ENCODE measurements at regions not wholly inside any gene's neighbourhood (a gene's known extent, or its start where the extent isn't known, plus 50 kb on each side); places are given as distances from the start of the nearest gene placed in this dataset.

- Histone ChIP-seq H2BK15ac (ENCODE audit: low read depth, low read length) (no peak overlapping the region), H3K56ac (ENCODE audit: extremely low read depth, insufficient read depth, low read length) (no peak overlapping the region), H3K36me3 (ENCODE audit: control insufficient read depth, insufficient read depth, low read length) (no peaks in the 10 kb centered on the region), H3K18ac (ENCODE audit: low read depth, low read length) (no peak overlapping the region), H2BK120ac (ENCODE audit: low read depth, low read length) (no peak overlapping the region), H3K27me3 (ENCODE audit: control insufficient read depth, insufficient read depth, low read length) (no peaks in the 10 kb centered on the region; the same call in 1 of the 2 replicates), H2BK20ac (ENCODE audit: low read depth, low read length) (no peak overlapping the region), H4K20me1 (ENCODE audit: insufficient read depth, low read length) (no peaks in the 10 kb centered on the region), H3K9me3 (ENCODE audit: control insufficient read depth, insufficient read depth, low read length) (no peaks in the 10 kb centered on the region), H3K27ac (ENCODE audit: insufficient read depth, low read length) (no peak overlapping the region), H3K4me3 (ENCODE audit: insufficient read depth, low read depth, low read length) (no peak overlapping the region), H3K23ac (ENCODE audit: low read depth, low read length) (no peak overlapping the region), H3K9ac (ENCODE audit: low read depth, low read length) (no peak overlapping the region), H2AFZ (replicated peaks; ENCODE audit: low read length, poor library complexity) (no peak overlapping the region), H3K14ac (replicated peaks; ENCODE audit: low read depth, low read length) (no peak overlapping the region), H4K8ac (ENCODE audit: low read depth in 2 of 2, low read length in 2 of 2) (no peak overlapping the region), H4K5ac (ENCODE audit: low read depth, low read length) (no peak overlapping the region), H3K4ac (ENCODE audit: low read depth, low read length) (no peak overlapping the region), H4K91ac (ENCODE audit: insufficient read depth, low read depth, low read length) (no peak overlapping the region), H3K9me1 (ENCODE audit: insufficient read depth, low read length) (no peaks in the 10 kb centered on the region), H3K79me1 (ENCODE audit: low read depth in 1 of 2, low read length in 2 of 2) (no peaks in the 10 kb centered on the region), H2AK5ac (ENCODE audit: low read depth, low read length) (no peak overlapping the region), H3K4me1 (ENCODE audit: control insufficient read depth, insufficient read depth, low read length) (no peaks in the 10 kb centered on the region), H2BK5ac (ENCODE audit: low read depth, low read length, poor library complexity, severe bottlenecking) (no peak overlapping the region), H3K4me2 (ENCODE audit: low read depth, low read length) (no peak overlapping the region), H2AK9ac (replicated peaks; ENCODE audit: low read depth, low read length, poor library complexity) (no peak overlapping the region)
- ChIA-PET POLR2A (ENCODE audit: unreplicated experiment) (no interaction called here), CTCF (no interaction called here)
- no TSS peak for BruUV-seq (replicated peaks)
- intact Hi-C loops (cut with micrococcal nuclease), result no loop called here
- TF ChIP-seq MAFK (IDR thresholded peaks at IDR 0.05; ENCODE audit: low read depth, low read length) (no peak), CEBPB (IDR thresholded peaks at IDR 0.05; ENCODE audit: low read depth, low read length) (no peak), ELK1 (IDR thresholded peaks at IDR 0.05; ENCODE audit: borderline replicate concordance, low read depth, low read length) (no peak), RFX5 (IDR thresholded peaks at IDR 0.05; ENCODE audit: low read depth, low read length) (no peak), SMC3 (IDR thresholded peaks at IDR 0.05; ENCODE audit: low read depth, low read length) (no peak), MAZ (IDR thresholded peaks at IDR 0.05; ENCODE audit: borderline replicate concordance, low read depth, low read length) (no peak), MXI1 (IDR thresholded peaks at IDR 0.05; ENCODE audit: borderline replicate concordance, low read depth, low read length) (no peak), POLR2A (IDR thresholded peaks at IDR 0.05; ENCODE audit: low read depth, low read length) (no peak), RCOR1 (IDR thresholded peaks at IDR 0.05; ENCODE audit: insufficient replicate concordance, low read length) (no peak), CHD1 (IDR thresholded peaks at IDR 0.05; ENCODE audit: low read depth, low read length) (no peak)
- TF ChIP-seq, protein P1, sequence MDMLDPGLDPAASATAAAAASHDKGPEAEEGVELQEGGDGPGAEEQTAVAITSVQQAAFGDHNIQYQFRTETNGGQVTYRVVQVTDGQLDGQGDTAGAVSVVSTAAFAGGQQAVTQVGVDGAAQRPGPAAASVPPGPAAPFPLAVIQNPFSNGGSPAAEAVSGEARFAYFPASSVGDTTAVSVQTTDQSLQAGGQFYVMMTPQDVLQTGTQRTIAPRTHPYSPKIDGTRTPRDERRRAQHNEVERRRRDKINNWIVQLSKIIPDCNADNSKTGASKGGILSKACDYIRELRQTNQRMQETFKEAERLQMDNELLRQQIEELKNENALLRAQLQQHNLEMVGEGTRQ (IDR thresholded peaks at IDR 0.05; ENCODE audit: low read depth, low read length), result no peak
- TF ChIP-seq, protein P2, sequence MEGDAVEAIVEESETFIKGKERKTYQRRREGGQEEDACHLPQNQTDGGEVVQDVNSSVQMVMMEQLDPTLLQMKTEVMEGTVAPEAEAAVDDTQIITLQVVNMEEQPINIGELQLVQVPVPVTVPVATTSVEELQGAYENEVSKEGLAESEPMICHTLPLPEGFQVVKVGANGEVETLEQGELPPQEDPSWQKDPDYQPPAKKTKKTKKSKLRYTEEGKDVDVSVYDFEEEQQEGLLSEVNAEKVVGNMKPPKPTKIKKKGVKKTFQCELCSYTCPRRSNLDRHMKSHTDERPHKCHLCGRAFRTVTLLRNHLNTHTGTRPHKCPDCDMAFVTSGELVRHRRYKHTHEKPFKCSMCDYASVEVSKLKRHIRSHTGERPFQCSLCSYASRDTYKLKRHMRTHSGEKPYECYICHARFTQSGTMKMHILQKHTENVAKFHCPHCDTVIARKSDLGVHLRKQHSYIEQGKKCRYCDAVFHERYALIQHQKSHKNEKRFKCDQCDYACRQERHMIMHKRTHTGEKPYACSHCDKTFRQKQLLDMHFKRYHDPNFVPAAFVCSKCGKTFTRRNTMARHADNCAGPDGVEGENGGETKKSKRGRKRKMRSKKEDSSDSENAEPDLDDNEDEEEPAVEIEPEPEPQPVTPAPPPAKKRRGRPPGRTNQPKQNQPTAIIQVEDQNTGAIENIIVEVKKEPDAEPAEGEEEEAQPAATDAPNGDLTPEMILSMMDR (conservative IDR thresholded peaks at IDR 0.05; ENCODE audit: low read depth, low read length), result no peak
- DNase-seq, result no peak
- dilution Hi-C loops (cut with HindIII; ENCODE audit: low sequenced_read_pairs, unreplicated experiment), result no loop called here
- no peak for ATAC-seq (ENCODE audit: low read depth)
- in situ Hi-C loops (cut with MboI; ENCODE audit: low sequenced_read_pairs), result loop anchor here (25.0 kb wide), 1 partner anchor 636 kb away; no protein-coding TSS in a partner anchor
Measured at GRCh38 chr21:15498455-15498854, 231.3 kb upstream of the USP25 start.

All from IMR-90 (cell line).